ENCODE measurements at regions not wholly inside any gene's neighbourhood (a gene's known extent, or its start where the extent isn't known, plus 50 kb on each side); places are given as distances from the start of the nearest gene placed in this dataset.
"Not testable (repeated sequence)": the region's sequence is repeated elsewhere in the genome, so short reads cannot be mapped to it uniquely, and the experiment has no call there.

DNA sequence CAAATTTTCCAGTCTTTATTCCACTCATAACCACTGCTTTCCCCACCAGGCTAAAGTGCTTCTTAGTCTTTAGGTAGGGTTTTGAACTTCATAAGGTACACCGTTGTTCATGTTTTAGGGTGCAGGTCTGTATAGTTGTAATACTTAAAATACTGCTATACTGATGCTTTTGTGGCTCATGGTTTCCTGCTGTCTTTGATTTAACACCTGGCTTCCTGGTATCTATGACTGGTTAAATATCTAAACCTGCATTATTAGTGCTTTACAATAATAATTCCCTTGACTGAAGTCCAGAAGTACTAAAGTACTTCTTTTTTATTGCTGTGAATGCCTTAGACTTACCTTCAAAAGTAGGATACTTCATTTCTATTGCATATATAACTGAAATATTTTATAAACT, 384.7 kb downstream of the SRGAP2C start:
- no peak overlapping the region for H3K4me3 ChIP-seq (ENCODE audit: low read depth, low read length)

DNA sequence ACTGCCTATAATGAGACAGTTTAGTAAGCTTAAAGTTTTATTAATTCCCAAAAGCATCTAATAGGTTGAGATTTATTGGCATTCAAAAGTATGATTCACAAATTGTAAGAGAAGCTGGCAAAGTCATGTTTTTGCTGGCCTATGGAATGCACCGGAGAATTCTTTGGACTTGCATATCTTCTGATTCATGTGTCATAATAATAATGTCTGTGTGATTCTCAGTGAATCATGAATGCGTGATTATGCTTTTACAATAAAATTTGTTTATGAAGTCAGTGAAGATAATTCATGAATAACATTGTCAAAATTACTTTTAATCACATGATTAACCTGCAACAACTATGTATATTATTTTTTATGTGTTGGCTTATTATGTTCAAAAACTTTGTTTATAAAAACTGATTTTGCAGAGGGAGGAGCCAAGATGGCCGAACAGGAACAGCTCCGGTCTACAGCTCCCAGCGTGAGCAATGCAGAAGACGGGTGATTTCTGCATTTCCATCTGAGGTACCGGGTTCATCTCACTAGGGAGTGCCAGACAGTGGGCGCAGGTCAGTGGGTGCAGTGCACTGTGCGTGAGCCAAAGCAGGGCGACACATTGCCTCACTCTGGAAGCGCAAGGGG, 389.2 kb downstream of the SRGAP2C start:
- H3K4me3 ChIP-seq (ENCODE audit: low read depth, low read length) = not testable (repeated sequence)

DNA sequence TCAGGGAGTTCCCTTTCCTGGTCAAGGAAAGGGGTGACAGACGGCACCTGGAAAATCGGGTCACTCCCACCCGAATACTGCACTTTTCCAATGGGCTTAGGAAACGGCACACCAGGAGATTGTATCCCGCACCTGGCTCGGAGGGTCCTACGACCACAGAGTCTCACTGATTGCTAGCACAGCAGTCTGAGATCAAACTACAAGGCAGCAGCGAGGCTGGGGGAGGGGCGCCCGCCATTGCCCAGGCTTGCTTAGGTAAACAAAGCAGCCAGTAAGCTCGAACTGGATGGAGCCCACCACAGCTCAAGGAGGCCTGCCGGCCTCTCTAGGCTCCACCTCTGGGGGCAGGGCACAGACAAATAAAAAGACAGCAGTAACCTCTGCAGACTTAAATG, 389.7 kb downstream of the SRGAP2C start:
- H3K4me3 ChIP-seq (ENCODE audit: low read depth, low read length) = not testable (repeated sequence)

DNA sequence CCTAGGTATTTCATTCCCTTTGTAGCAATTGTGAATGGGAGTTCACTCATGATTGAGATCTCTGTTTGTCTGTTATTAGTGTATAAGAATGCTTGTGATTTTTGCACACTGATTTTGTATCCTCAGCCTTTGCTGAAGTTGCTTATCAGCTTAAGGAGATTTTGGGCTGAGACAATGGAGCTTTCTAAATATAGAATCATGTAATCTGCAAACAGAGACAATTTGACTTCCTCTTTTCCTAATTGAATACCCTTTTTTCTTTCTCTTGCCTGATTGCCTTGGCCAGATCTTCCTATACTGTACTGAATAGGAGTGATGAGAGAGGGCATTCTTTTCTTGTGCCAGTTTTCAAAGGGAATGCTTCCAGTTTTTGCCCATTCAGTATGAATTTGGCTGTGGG, 398.1 kb downstream of the SRGAP2C start:
- not testable (repeated sequence) for H3K4me3 ChIP-seq (ENCODE audit: low read depth, low read length)

DNA sequence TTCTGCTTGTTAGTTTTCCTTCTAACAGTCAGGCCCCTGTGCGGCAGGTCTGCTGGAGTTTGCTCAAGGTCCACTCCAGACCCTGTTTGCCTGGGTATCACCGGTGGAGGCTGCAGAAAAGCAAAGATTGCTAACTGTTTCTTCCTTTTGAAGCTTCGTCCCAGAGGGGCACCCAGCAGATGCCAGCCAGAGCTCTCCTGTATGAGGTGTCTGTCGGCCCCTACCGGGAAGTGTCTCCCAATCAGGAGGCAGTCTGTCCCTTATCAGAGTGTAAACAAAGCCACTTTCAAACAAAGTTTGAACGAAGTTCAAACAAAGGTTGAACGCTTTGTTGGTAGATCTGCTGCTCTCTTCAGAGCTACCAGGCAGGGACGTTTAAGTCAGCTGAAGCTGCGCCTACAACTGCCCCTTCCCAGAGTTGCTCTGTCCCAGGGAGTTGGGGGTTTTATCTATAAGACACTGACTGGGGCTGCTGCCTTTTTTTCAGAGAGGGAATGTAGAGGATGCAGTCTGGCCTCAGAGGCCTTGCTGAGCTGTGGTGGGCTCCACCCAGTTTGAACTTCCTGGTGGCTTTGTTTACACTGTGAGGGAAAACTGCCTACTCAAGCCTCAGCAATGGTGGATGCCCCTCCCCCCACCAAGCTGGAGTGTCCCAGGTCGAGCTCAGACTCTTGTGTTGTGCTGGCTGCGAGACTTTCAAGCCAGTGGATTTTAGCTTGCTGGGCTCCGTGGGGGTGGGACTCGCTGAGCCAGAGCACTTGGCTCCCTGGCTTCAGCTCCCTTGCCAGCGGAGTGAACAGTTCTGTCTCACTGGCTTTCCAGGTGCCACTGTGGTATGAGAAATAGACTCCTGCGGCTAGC, 401.8 kb downstream of the SRGAP2C start:
- no peak overlapping the region for H3K4me3 ChIP-seq (ENCODE audit: low read depth, low read length)

DNA sequence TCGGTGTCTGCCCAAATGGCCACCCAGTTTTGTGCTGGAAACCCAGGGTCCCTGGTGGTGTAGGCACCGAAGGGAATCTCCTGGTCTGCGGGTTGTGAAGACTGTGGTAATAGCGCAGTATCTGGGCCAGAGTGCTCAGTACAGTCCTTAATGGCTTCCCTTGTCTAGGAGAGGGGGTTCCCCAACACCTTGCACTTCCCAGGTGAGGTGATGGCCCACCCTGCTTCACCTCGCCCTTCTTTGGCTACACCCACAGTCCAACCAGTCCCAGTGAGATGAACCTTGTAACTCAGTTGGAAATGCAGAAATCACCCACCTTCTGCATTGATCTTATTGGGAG, 402.4 kb downstream of the SRGAP2C start:
- H3K4me3 ChIP-seq (ENCODE audit: low read depth, low read length) = no peak overlapping the region

DNA sequence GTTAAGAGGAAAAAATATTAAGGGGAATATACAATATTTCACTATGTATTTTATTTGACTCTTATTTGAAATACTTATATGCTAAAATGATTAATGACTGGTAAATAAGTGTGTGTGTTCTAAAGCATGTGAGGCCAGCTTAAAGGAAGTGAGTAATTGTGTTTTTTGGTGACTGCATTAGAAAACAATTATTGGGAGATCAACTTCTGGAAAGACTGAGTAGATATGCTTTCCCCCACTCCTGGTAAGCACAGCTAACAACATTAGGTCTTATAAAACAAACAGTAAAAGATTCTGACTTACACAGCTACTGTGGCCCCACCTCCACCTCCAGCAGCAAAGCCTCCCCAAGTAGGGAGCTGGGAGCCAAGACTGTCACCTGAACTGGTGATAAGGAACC, 403.0 kb downstream of the SRGAP2C start:
- H3K4me3 ChIP-seq (ENCODE audit: low read depth, low read length) = no peak overlapping the region

DNA sequence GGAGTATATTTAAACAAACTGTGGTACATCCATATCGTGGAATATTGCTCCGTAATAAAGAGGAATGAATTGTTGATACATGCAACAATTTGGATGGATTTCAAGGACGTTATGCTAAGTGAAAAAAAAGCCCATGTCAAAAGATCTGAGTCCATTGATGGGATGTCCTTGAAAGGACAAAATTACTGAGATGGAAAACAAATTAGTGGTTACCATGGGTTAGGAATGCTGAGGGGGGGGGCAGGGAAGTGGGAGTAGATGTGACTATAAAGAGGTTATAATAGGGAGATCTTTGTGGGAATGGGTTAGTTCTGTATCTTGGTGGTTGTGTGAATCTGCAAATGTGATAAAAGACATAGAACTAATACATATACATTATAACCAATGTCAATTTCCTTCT, 409.3 kb downstream of the SRGAP2C start:
- H3K4me3 ChIP-seq (ENCODE audit: low read depth, low read length) = no peak overlapping the region

DNA sequence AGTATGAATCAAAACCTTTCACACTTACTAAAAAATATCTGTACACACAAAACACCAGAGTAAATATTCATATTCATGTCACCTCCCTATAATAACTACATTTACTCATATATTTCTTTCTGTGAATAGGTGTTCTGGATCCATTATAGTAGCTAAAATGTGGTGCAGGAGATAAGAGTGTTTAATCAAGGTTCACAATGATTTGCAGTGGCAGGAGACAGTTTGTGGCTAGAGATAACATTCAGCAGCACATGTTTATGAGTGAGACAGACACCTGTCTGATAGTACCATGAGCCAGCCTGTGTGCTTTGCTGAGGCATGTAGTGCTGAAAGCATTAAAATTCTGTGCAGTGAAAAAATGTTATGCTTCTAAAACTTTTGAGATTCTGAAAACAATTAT, 410.3 kb downstream of the SRGAP2C start:
- no peak overlapping the region for H3K4me3 ChIP-seq (ENCODE audit: low read depth, low read length)

DNA sequence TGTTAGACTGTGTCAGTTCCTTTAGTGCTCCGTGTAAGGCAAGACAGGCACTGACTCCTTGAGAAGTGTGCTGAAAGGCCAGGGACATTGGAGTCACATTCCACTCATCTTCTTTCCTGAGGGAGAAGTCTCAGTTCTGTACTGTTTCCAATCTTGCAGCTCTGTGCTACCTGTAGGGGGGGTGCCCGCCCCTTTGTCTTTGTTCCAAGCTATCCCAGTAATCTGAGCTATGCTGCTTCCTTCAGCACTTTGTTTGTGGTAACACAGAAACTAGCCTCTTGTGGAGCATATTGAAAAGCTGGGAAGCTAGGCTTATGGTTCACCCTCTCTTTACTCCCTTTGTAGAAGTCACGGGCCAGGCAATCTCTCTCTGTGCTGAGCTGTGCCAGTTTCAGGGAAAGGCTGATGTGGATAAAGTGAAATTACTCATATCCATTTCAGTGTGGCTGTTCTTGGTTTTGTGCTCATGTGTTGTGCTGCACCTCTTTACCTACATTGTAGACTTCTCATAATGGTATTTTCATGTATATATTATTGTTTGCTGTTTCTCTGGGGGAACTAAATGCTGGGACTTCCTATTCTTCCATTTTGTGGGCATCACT, 420.2 kb downstream of the SRGAP2C start:
- H3K4me3 ChIP-seq (ENCODE audit: low read depth, low read length) = not testable (repeated sequence)

DNA sequence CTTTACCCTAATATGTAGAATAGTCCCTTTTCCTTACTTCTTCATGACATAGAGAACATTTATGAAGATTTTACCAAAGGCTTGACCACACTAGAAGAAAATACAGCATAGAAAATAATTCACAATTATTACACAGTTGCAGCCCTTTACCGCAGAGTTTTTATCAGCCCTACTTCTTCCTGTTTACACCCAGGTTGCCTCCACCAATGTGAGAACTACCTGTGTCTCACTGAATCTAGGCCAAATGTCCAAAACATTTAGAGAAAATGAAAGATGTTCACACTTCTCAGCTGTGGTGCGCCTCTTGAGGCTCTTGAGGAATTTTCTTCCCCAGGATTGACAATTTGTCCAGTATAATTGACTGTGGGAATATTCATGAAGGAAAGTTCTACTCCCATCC, 422.7 kb downstream of the SRGAP2C start:
- H3K4me3 ChIP-seq (ENCODE audit: low read depth, low read length) = not testable (repeated sequence)

All from iPS-11a (cell line).